AG08396 (cell line): ENCODE measurements at regions not wholly inside any gene's neighbourhood (a gene's known extent, or its start where the extent isn't known, plus 50 kb on each side); places are given as distances from the start of the nearest gene placed in this dataset.

Experiments used
- DNase-seq: peaks from one replicate; pipeline ENCODE4 v3.0.0; 2012; ENCODE audit warnings: low spot score, mixed read lengths

GRCh38 chr20:21836346-21836745, 130.9 kb downstream of the PAX1 start:
- no peak for DNase-seq

- no peak for DNase-seq
These were observed 129.6 kb downstream of the PAX1 start for GRCh38 chr20:21835042-21835441.

- DNase-seq: no peak
These were observed 127.2 kb downstream of the PAX1 start for GRCh38 chr20:21832442-21833385.

- no peak for DNase-seq
These were observed 121.5 kb downstream of the PAX1 start for GRCh38 chr20:21826976-21827375.

GRCh38 chr20:21821358-21821757, 115.9 kb downstream of the PAX1 start:
- DNase-seq: no peak

GRCh38 chr20:21820688-21821087, 115.2 kb downstream of the PAX1 start:
- no peak for DNase-seq

GRCh38 chr20:21820045-21820444, 114.6 kb downstream of the PAX1 start:
- DNase-seq: no peak

- no peak for DNase-seq
These were observed 106.9 kb downstream of the PAX1 start for GRCh38 chr20:21812379-21812778.

GRCh38 chr20:21809961-21810523, 104.6 kb downstream of the PAX1 start:
- no peak for DNase-seq

- no peak for DNase-seq
These were observed 103.6 kb downstream of the PAX1 start for GRCh38 chr20:21808863-21809664.

GRCh38 chr20:21808139-21808538, 102.7 kb downstream of the PAX1 start:
- DNase-seq: no peak

GRCh38 chr20:21804802-21805201, 99.3 kb downstream of the PAX1 start:
- DNase-seq: no peak

GRCh38 chr20:21801193-21801592, 95.7 kb downstream of the PAX1 start:
- DNase-seq: no peak

- no peak for DNase-seq
These were observed 92.9 kb downstream of the PAX1 start for GRCh38 chr20:21798384-21798783.

GRCh38 chr20:21796059-21796458, 90.6 kb downstream of the PAX1 start:
- no peak for DNase-seq

- no peak for DNase-seq
These were observed 82.6 kb downstream of the PAX1 start for GRCh38 chr20:21788082-21788481.

- no peak for DNase-seq
These were observed 76.1 kb downstream of the PAX1 start for GRCh38 chr20:21781446-21782075.

- no peak for DNase-seq
These were observed 75.1 kb downstream of the PAX1 start for GRCh38 chr20:21780528-21780927.
